Naive thymus-derived CD4-positive, alpha-beta T cell (primary cell): ENCODE measurements at regions not wholly inside any gene's neighbourhood (a gene's known extent, or its start where the extent isn't known, plus 50 kb on each side); places are given as distances from the start of the nearest gene placed in this dataset.

Experiments
- ATAC-seq: fragments of 150-1000 bp; cut with Tn5 transposase; 2 replicates; pipeline ENCODE4 v1.10.0; 2021; ENCODE audit warnings: mild to moderate bottlenecking, moderate library complexity
- CTCF ChIA-PET: fragments of 350-600 bp; sonication (Branson Sonifier 250); formaldehyde crosslinking; loops from one replicate; lab custom pipeline; 2021; ENCODE audit warnings: antibody characterized with exemption; lab: Charles Lee
- POLR2A ChIA-PET: fragments of 350-600 bp; sonication (Branson Sonifier 250); formaldehyde crosslinking; loops from one replicate; lab custom pipeline; 2021; ENCODE audit warnings: antibody characterized with exemption, inconsistent platforms; lab: Charles Lee
- DNase-seq, 9 donors: peaks; one replicate each; pipeline versions ENCODE4 v3.0.0 to v3.0.0-alpha.2; 2020 to 2022; ENCODE audit warnings: mixed read lengths in 1 of 9
- H3K27ac ChIP-seq: one replicate; pipeline ENCODE4 v1.7.0; 2013; ENCODE audit warnings: mild to moderate bottlenecking, low read depth, low read length, moderate library complexity
- H3K27me3 ChIP-seq, 2 donors: one replicate each; pipeline ENCODE4 v1.7.0; 2013; ENCODE audit warnings: low read length in 2 of 2, mild to moderate bottlenecking in 2 of 2, moderate library complexity in 2 of 2; ENCODE audit not compliant: control insufficient read depth in 2 of 2, insufficient read depth in 2 of 2
- H3K36me3 ChIP-seq, 3 experiments: 1 replicate in 2 of 3; 2 replicates in 1 of 3; pipeline ENCODE4 v1.7.0; 2013; ENCODE audit warnings: low read length in 3 of 3, mild to moderate bottlenecking in 3 of 3, moderate library complexity in 1 of 3; ENCODE audit not compliant: insufficient read depth in 3 of 3, control insufficient read depth in 2 of 3
- H3K4me1 ChIP-seq, 2 donors: one replicate each; pipeline ENCODE4 v1.7.0; 2013; ENCODE audit warnings: low read length in 2 of 2, mild to moderate bottlenecking in 2 of 2, moderate library complexity in 1 of 2; ENCODE audit not compliant: control insufficient read depth in 2 of 2, insufficient read depth in 2 of 2
- H3K4me3 ChIP-seq: 2 replicates; pipeline ENCODE4 v1.7.0; 2013; ENCODE audit warnings: mild to moderate bottlenecking, low read length
- H3K9me3 ChIP-seq, 3 experiments: 1 replicate in 2 of 3; 2 replicates in 1 of 3; pipeline ENCODE4 v1.7.0; 2013; ENCODE audit warnings: low read length in 3 of 3; ENCODE audit not compliant: control insufficient read depth in 2 of 3
- H3K27ac Mint-ChIP-seq, 9 donors: one replicate each; pipeline ENCODE4 v1.8.0; 2020 to 2022; ENCODE audit warnings: mixed read lengths in 9 of 9, mild to moderate bottlenecking in 8 of 9, moderate library complexity in 5 of 9, inconsistent platforms in 2 of 9
- H3K27me3 Mint-ChIP-seq, 5 donors: one replicate each; pipeline ENCODE4 v1.8.0; 2021 to 2022; ENCODE audit warnings: mixed read lengths in 5 of 5, mild to moderate bottlenecking in 1 of 5
- H3K36me3 Mint-ChIP-seq, 5 donors: one replicate each; pipeline ENCODE4 v1.8.0; 2020 to 2022; ENCODE audit warnings: mixed read lengths in 5 of 5, mild to moderate bottlenecking in 3 of 5, inconsistent platforms in 1 of 5
- H3K4me1 Mint-ChIP-seq, 7 donors: one replicate each; pipeline ENCODE4 v1.8.0; 2020 to 2022; ENCODE audit warnings: mixed read lengths in 7 of 7, mild to moderate bottlenecking in 3 of 7, inconsistent platforms in 1 of 7
- H3K4me3 Mint-ChIP-seq, 10 donors: one replicate each; pipeline ENCODE4 v1.8.0; 2020 to 2022; ENCODE audit warnings: mild to moderate bottlenecking in 10 of 10, mixed read lengths in 10 of 10, moderate library complexity in 6 of 10, inconsistent platforms in 2 of 10
- H3K9me3 Mint-ChIP-seq, 11 donors: one replicate each; pipeline ENCODE4 v1.8.0; 2020 to 2022; ENCODE audit warnings: mixed read lengths in 11 of 11, mild to moderate bottlenecking in 4 of 11, inconsistent platforms in 1 of 11, moderate library complexity in 1 of 11
- intact Hi-C, 2 donors: fragments of 100-400 bp; cut with micrococcal nuclease; formaldehyde crosslinking; loops; one replicate each; pipeline ENCODE4 v1.15.1; 2023

DNA sequence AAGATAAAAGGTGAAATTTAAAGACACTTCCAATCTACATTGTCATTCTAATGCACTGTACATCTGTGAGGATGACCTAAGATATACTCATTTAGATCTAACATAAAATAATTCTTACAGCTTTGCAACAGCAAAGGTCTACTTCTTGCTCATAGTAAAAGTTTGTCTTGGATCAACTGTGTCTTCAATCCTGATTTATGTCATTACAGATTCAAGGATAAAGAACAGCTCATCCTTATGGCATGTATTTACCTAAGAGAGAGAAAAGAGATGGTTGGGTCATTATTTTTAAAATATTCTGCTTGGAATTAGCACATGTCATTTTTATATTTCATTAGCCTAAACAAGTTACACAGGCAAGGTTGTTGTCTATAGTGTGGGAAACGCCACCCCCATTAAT, 2193.1 kb downstream of the PCDH9 start:
- ChIA-PET CTCF (no interaction called here), POLR2A (no interaction called here)
- Histone ChIP-seq H3K27me3 (no peaks in the 10 kb centered on the region), H3K4me3 (no peak overlapping the region), H3K9me3 (no peaks in the 10 kb centered on the region), H3K27ac (no peak overlapping the region), H3K36me3 (no peaks in the 10 kb centered on the region), H3K4me1 (no peaks in the 10 kb centered on the region)
- H3K27ac Mint-ChIP-seq: no peak overlapping the region
- H3K9me3 Mint-ChIP-seq: peaks cover 0 to 31% (median 8%) of the 10 kb centered on the region in 11 donors
- H3K27me3 Mint-ChIP-seq: no peaks in the 10 kb centered on the region
- ATAC-seq (no peak), DNase-seq (no peak)
- intact Hi-C loops: no loop called here
- no peak overlapping the region for H3K4me3 Mint-ChIP-seq
- H3K36me3 Mint-ChIP-seq: no peaks in the 10 kb centered on the region
- no peaks in the 10 kb centered on the region for H3K4me1 Mint-ChIP-seq

DNA sequence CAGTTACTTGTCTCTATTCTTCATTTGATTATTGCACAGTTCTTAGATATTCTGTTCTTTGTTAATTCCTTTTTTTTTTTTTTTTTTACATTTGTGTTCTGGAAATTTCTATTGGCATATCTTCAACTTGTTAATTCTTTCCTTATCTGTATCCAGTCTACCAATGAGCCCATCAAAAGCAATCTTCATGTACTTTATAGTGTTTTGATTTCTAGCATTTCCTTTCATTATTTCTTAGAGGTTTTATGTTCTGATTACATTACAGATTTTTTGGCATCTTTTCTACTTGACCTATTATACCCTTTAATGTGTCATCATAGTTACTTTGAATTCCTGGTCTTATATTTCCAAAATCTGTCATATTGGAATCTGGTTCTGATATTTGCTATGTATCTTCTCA, 2194.8 kb downstream of the PCDH9 start:
- intact Hi-C loops: no loop called here
- H3K9me3 Mint-ChIP-seq: peaks cover 0 to 34% (median 12%) of the 10 kb centered on the region in 11 donors
- no peak for ATAC-seq

DNA sequence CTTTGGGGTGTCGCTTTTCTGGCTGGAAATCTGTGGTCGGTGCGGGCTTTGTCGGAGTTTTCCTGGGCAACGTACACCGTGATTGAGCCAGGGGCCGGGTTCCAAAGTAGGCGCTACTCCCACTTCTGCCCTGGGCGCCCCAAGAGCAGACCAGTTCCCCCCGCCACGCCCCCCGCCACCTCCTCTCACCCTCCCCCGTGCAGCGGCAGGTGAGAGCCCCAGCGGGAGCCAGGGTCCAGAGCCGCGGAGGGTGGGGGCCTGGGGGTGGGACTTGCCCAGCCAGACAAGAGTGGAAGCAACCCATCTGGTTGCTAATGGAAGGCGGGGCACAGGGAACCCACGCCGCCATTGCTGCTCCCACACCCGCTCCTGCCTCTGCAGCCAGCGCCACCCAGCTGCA, 2195.9 kb downstream of the PCDH9 start:
- no peak overlapping the region for H3K4me3 ChIP-seq
- peaks cover 0 to 45% (median 14%) of the 10 kb centered on the region in 11 donors for H3K9me3 Mint-ChIP-seq
- H3K4me1 ChIP-seq: no peaks in the 10 kb centered on the region
- H3K9me3 ChIP-seq: no peaks in the 10 kb centered on the region
- H3K36me3 Mint-ChIP-seq: no peaks in the 10 kb centered on the region
- H3K27ac Mint-ChIP-seq: no peak overlapping the region
- H3K36me3 ChIP-seq: no peaks in the 10 kb centered on the region
- ATAC-seq (no peak), DNase-seq (no peak)
- H3K27me3 ChIP-seq: no peaks in the 10 kb centered on the region
- ChIA-PET POLR2A (no interaction called here), CTCF (no interaction called here)
- H3K27ac ChIP-seq: no peak overlapping the region
- intact Hi-C loops: no loop called here
- no peaks in the 10 kb centered on the region for H3K27me3 Mint-ChIP-seq
- no peak overlapping the region for H3K4me3 Mint-ChIP-seq
- no peaks in the 10 kb centered on the region for H3K4me1 Mint-ChIP-seq

More for the DNA sequence above, 2194.8 kb downstream of the PCDH9 start:
- no peaks in the 10 kb centered on the region for H3K4me1 Mint-ChIP-seq
- Histone ChIP-seq H3K9me3 (no peaks in the 10 kb centered on the region), H3K4me3 (no peak overlapping the region), H3K27me3 (no peaks in the 10 kb centered on the region), H3K27ac (no peak overlapping the region), H3K4me1 (no peaks in the 10 kb centered on the region), H3K36me3 (no peaks in the 10 kb centered on the region)
- H3K27ac Mint-ChIP-seq: no peak overlapping the region
- no peak overlapping the region for H3K4me3 Mint-ChIP-seq
- H3K36me3 Mint-ChIP-seq: no peaks in the 10 kb centered on the region
- ChIA-PET POLR2A (no interaction called here), CTCF (no interaction called here)
- DNase-seq: no peak
- H3K27me3 Mint-ChIP-seq: no peaks in the 10 kb centered on the region

- no peak for ATAC-seq
- no peak overlapping the region for H3K27ac ChIP-seq
- no peaks in the 10 kb centered on the region for H3K9me3 ChIP-seq
- H3K9me3 Mint-ChIP-seq: peaks cover 0 to 53% (median 15%) of the 10 kb centered on the region in 11 donors
- H3K27me3 ChIP-seq: no peaks in the 10 kb centered on the region
- H3K36me3 ChIP-seq: no peaks in the 10 kb centered on the region
- POLR2A ChIA-PET: no interaction called here
- H3K4me3 ChIP-seq: no peak overlapping the region
- H3K4me1 ChIP-seq: no peaks in the 10 kb centered on the region
- H3K36me3 Mint-ChIP-seq: no peaks in the 10 kb centered on the region
- no peaks in the 10 kb centered on the region for H3K27me3 Mint-ChIP-seq
- CTCF ChIA-PET: no interaction called here
- H3K4me3 Mint-ChIP-seq: no peak overlapping the region
- no peaks in the 10 kb centered on the region for H3K4me1 Mint-ChIP-seq
- H3K27ac Mint-ChIP-seq: no peak overlapping the region
- intact Hi-C loops: no loop called here
- DNase-seq: no peak
Measured at GRCh38 chr13:65032825-65033224, 2197.3 kb downstream of the PCDH9 start.

DNA sequence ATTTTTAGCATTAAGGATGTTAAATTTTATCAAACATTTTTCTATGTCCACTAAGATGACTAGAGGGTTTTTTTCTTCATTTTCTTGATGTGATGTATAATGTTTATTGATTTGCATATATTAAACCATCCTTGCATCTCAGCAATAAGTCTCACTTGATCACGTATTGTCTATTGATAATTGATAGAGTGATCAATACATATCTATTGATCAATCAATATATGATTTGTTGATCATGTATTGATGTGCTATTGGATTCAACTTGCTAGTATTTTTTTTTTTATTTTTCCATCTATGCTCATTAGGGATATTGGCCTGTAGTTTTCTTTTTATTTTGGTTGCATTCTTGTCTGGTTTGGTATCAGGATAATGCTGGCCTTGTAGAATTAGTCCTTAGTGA, 2202.0 kb downstream of the PCDH9 start:
- POLR2A ChIA-PET: no interaction called here
- Histone ChIP-seq H3K4me1 (no peaks in the 10 kb centered on the region), H3K36me3 (no peaks in the 10 kb centered on the region), H3K4me3 (no peak overlapping the region), H3K27ac (no peak overlapping the region), H3K9me3 (no peaks in the 10 kb centered on the region), H3K27me3 (no peaks in the 10 kb centered on the region)
- intact Hi-C loops: no loop called here
- Mint-ChIP-seq H3K4me1 (no peaks in the 10 kb centered on the region), H3K9me3 (peaks cover 3 to 64% (median 16%) of the 10 kb centered on the region in 11 donors), H3K4me3 (no peak overlapping the region), H3K36me3 (no peaks in the 10 kb centered on the region), H3K27me3 (no peaks in the 10 kb centered on the region), H3K27ac (no peak overlapping the region)
- CTCF ChIA-PET: no interaction called here
- no peak for ATAC-seq
- no peak for DNase-seq

DNA sequence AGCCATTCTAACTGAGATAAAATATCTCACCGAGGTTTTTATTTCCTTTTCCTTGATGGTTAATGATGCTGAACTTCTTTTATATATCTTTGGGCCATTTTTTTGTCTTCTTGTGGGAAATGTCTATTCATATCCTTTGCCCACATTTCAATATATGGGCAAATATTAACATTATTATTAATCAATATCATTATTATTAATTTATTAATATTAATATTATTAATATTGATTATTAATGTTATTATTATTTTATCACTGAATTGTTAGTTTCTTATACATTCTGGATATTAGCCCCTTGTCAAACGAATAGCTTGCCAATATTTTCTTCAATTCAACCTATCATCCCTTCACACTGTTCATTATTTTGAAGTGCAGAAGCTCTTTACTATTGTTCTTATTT, 2203.6 kb downstream of the PCDH9 start:
- Mint-ChIP-seq H3K4me3 (no peak overlapping the region), H3K36me3 (no peaks in the 10 kb centered on the region), H3K9me3 (peaks cover 1 to 61% (median 11%) of the 10 kb centered on the region in 11 donors), H3K27me3 (no peaks in the 10 kb centered on the region), H3K27ac (no peak overlapping the region), H3K4me1 (no peaks in the 10 kb centered on the region)
- ChIA-PET CTCF (no interaction called here), POLR2A (no interaction called here)
- Histone ChIP-seq H3K36me3 (no peaks in the 10 kb centered on the region), H3K9me3 (no peaks in the 10 kb centered on the region), H3K27me3 (no peaks in the 10 kb centered on the region), H3K27ac (no peak overlapping the region), H3K4me3 (no peak overlapping the region), H3K4me1 (no peaks in the 10 kb centered on the region)
- ATAC-seq (no peak), DNase-seq (no peak)
- intact Hi-C loops: no loop called here

- Mint-ChIP-seq H3K9me3 (peaks cover 0 to 15% (median 7%) of the 10 kb centered on the region in 11 donors), H3K4me1 (no peaks in the 10 kb centered on the region), H3K36me3 (no peaks in the 10 kb centered on the region), H3K27ac (no peak overlapping the region), H3K4me3 (no peak overlapping the region), H3K27me3 (no peaks in the 10 kb centered on the region)
- Histone ChIP-seq H3K27me3 (no peaks in the 10 kb centered on the region), H3K4me3 (no peak overlapping the region), H3K4me1 (no peaks in the 10 kb centered on the region), H3K27ac (no peak overlapping the region), H3K36me3 (no peaks in the 10 kb centered on the region), H3K9me3 (no peaks in the 10 kb centered on the region)
- intact Hi-C loops: no loop called here
- DNase-seq (no peak), ATAC-seq (no peak)
- POLR2A ChIA-PET: no interaction called here
- CTCF ChIA-PET: no interaction called here
Measured at GRCh38 chr13:65011378-65011777, 2218.8 kb downstream of the PCDH9 start.
